H1 (cell line): ENCODE measurements at regions not wholly inside any gene's neighbourhood (a gene's known extent, or its start where the extent isn't known, plus 50 kb on each side); places are given as distances from the start of the nearest gene placed in this dataset.

Experiments
- CHD2 ChIP-seq: IDR thresholded peaks from 2 replicates; pipeline ENCODE4 v1.6.1; 2012; ENCODE audit warnings: low read length, improper control_type of control experiment
- JUND ChIP-seq: IDR thresholded peaks from 2 replicates; pipeline ENCODE4 v1.6.1; 2011; ENCODE audit warnings: mild to moderate bottlenecking, improper control_type of control experiment, low read length
- KDM4A ChIP-seq: IDR thresholded peaks from one replicate; pipeline ENCODE4 v1.7.1; 2012; ENCODE audit warnings: low read depth, mild to moderate bottlenecking, moderate library complexity, low read length, inconsistent platforms; ENCODE audit not compliant: severe bottlenecking

DNA sequence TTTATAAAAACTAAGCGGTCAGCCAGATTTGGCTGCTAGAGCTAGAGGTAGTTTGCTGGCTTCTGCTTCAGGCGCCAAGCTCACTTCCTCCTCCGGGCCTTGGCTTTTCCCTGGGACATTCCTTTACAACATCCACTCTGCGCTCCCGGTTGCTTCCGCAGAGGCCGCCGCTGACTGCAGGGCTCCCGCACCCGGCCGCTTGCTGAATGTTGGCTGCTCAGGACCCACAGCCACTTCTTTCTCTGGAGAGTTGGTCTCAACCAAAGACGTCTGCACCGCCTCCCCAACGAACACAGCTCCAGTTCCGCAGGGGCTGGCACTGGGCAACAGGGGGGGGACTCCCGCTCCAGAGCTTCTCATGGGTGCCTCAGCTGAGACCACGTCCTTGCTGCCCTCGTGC lies 282.8 kb downstream of the TFAP2C start (continued):
- no peak for TF ChIP-seq KDM4A
- no peak for TF ChIP-seq JUND
- no peak for TF ChIP-seq CHD2
